ENCODE measurements at regions not wholly inside any gene's neighbourhood (a gene's known extent, or its start where the extent isn't known, plus 50 kb on each side); places are given as distances from the start of the nearest gene placed in this dataset.
"Not testable (repeated sequence)": the region's sequence is repeated elsewhere in the genome, so short reads cannot be mapped to it uniquely, and the experiment has no call there.

DNA sequence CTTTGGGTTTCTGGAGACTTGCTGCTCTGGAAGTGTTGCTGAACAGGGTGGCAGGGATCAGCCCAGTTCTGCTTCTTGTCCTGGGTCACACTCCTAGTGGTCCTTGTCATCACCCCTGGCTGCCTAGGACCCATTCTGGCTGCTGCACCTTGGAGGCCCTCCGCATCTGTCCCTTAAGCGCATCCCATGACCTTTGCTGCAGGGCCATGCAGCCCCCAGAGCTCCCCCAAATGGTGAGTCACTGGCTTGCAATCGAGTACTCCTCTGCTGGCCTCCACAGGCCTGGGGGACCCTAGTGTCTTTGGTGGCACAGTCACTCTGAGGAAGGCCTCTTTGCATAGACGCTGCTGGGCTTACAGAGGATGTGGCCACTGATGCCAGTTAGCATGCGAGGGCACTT is 188.5 kb downstream of the ASB1 start:
- Histone ChIP-seq H3K4me2 (ENCODE audit: low read depth, low read length, poor library complexity, severe bottlenecking) (no peak overlapping the region), H3K9me3 (ENCODE audit: insufficient read depth, low read length) (no peaks in the 10 kb centered on the region), H2AFZ (ENCODE audit: low read depth, low read length, severe bottlenecking) (no peak overlapping the region), H3F3A (ENCODE audit: insufficient read depth) (no peaks in the 10 kb centered on the region), H3K9ac (ENCODE audit: low read length) (no peak overlapping the region), H3K27me3 (ENCODE audit: low read length) (no peaks in the 10 kb centered on the region), H3K9me2 (replicated peaks; ENCODE audit: insufficient read depth, low read length) (no peaks in the 10 kb centered on the region), H3K36me3 (ENCODE audit: low read length) (no peaks in the 10 kb centered on the region), H4K20me1 (ENCODE audit: low read depth, low read length) (no peaks in the 10 kb centered on the region), H3K27ac (ENCODE audit: low read depth, low read length) (no peak overlapping the region), H3K4me3 (ENCODE audit: insufficient read depth, low read length, poor library complexity, severe bottlenecking) (no peak overlapping the region), H3K79me2 (ENCODE audit: insufficient read depth, low read length) (no peaks in the 10 kb centered on the region)
- TF ChIP-seq, protein P1, sequence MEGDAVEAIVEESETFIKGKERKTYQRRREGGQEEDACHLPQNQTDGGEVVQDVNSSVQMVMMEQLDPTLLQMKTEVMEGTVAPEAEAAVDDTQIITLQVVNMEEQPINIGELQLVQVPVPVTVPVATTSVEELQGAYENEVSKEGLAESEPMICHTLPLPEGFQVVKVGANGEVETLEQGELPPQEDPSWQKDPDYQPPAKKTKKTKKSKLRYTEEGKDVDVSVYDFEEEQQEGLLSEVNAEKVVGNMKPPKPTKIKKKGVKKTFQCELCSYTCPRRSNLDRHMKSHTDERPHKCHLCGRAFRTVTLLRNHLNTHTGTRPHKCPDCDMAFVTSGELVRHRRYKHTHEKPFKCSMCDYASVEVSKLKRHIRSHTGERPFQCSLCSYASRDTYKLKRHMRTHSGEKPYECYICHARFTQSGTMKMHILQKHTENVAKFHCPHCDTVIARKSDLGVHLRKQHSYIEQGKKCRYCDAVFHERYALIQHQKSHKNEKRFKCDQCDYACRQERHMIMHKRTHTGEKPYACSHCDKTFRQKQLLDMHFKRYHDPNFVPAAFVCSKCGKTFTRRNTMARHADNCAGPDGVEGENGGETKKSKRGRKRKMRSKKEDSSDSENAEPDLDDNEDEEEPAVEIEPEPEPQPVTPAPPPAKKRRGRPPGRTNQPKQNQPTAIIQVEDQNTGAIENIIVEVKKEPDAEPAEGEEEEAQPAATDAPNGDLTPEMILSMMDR (IDR thresholded peaks at IDR 0.05; ENCODE audit: insufficient read depth, low read length, poor library complexity, severe bottlenecking) = no peak
- TF ChIP-seq EZH2phosphoT487 (conservative IDR thresholded peaks at IDR 0.05; ENCODE audit: low read length) = no peak

DNA sequence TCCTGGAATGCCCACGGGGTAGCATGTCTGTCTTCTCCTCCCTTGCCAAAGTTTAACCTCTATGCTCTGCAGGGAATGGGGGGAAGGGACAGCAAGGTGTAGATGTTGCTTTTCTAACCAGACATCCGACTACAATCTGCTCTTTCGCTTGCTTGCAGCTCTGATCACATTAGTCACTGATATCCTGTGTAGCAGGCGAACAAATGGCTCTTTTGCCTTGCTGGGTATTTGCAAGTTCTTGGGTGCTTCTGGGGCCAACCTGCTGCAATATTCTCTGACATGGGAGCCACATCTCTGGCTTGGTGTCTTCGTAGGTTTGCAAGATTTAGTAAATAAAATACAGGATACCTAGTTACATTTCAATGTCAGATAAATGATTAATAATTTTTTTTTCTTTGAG is 190.0 kb downstream of the ASB1 start:
- no peak overlapping the region for H3K9ac ChIP-seq (ENCODE audit: low read length)
- no peak overlapping the region for H3K4me2 ChIP-seq (ENCODE audit: low read depth, low read length, poor library complexity, severe bottlenecking)
- no peaks in the 10 kb centered on the region for H3K36me3 ChIP-seq (ENCODE audit: low read length)
- no peaks in the 10 kb centered on the region for H3K9me3 ChIP-seq (ENCODE audit: insufficient read depth, low read length)
- no peak for TF ChIP-seq EZH2phosphoT487 (conservative IDR thresholded peaks at IDR 0.05; ENCODE audit: low read length)
- TF ChIP-seq, protein P1 (IDR thresholded peaks at IDR 0.05; ENCODE audit: insufficient read depth, low read length, poor library complexity, severe bottlenecking) = no peak
- H3K9me2 ChIP-seq (replicated peaks; ENCODE audit: insufficient read depth, low read length) = no peaks in the 10 kb centered on the region
- H3K27me3 ChIP-seq (ENCODE audit: low read length) = no peaks in the 10 kb centered on the region; the same call in 1 of the 2 replicates
- no peaks in the 10 kb centered on the region for H3K79me2 ChIP-seq (ENCODE audit: insufficient read depth, low read length)
- H4K20me1 ChIP-seq (ENCODE audit: low read depth, low read length) = no peaks in the 10 kb centered on the region
- H3K4me3 ChIP-seq (ENCODE audit: insufficient read depth, low read length, poor library complexity, severe bottlenecking) = no peak overlapping the region
- no peak overlapping the region for H3K27ac ChIP-seq (ENCODE audit: low read depth, low read length)
- no peaks in the 10 kb centered on the region for H3F3A ChIP-seq (ENCODE audit: insufficient read depth)
- no peak overlapping the region for H2AFZ ChIP-seq (ENCODE audit: low read depth, low read length, severe bottlenecking)

DNA sequence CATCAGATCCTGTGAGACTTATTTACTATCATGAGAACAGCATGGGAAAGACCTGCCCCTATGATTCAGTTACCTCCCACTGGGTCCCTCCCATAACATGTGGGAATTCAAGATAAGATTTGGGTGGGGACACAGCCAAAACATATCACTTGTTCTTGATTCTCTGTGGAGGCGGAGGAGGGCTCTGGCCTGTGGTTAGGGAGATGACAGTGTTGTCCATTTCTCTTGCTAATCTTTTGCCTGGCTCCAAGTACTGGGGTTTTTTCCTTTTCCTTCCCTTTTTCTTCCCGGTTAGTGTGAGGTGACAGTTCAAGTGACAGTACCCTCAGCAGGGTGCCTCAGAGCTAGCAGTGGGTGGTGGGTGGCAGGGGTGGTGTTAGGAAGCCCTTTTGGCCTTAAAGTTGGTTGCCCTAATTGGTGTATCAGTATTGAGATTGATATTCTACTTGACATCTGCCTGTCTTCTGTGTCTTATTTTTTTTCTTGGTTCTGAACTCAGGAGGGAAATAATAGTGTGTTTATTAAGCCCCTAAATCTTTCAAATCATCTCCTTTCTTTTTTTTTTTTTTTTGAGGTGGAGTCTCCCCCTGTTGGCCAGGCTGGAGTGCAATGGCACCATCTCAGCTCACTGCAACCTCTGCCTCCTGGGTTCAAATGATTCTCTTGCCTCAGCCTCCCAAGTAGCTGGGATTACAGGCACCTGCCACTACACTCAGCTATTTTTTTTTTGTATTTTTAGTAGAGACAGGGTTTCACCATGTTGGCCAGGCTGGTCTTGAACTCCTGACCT is 192.0 kb downstream of the ASB1 start:
- H3K4me2 ChIP-seq (ENCODE audit: low read depth, low read length, poor library complexity, severe bottlenecking); H3K27ac ChIP-seq (ENCODE audit: low read depth, low read length); H3K36me3 ChIP-seq (ENCODE audit: low read length); H4K20me1 ChIP-seq (ENCODE audit: low read depth, low read length); H3K4me3 ChIP-seq (ENCODE audit: insufficient read depth, low read length, poor library complexity, severe bottlenecking); H3K9me3 ChIP-seq (ENCODE audit: insufficient read depth, low read length); H3F3A ChIP-seq (ENCODE audit: insufficient read depth); H2AFZ ChIP-seq (ENCODE audit: low read depth, low read length, severe bottlenecking); H3K27me3 ChIP-seq (ENCODE audit: low read length); H3K79me2 ChIP-seq (ENCODE audit: insufficient read depth, low read length); H3K9ac ChIP-seq (ENCODE audit: low read length); H3K9me2 ChIP-seq (replicated peaks; ENCODE audit: insufficient read depth, low read length): not testable (repeated sequence)

DNA sequence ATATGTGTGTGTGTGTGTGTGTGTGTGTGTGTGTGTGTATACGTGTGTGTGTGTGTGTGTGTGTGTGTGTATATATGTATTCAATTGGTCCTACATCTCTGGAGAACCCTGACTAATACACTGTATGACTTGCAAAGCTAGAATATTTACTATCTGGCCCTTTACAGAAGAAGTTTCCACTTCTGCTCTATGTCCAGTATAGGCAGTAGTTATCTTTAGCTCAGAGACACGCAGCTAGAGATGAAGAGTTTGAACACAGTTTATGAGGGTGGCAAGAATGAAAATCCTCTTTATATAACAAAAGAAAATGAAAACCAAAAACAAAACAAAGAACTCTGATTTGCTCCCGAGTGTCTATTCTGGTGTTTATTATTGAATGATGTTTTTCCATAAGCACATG is 201.2 kb downstream of the ASB1 start:
- Histone ChIP-seq H3K27ac (ENCODE audit: low read depth, low read length) (no peak overlapping the region), H3K4me2 (ENCODE audit: low read depth, low read length, poor library complexity, severe bottlenecking) (no peak overlapping the region), H2AFZ (ENCODE audit: low read depth, low read length, severe bottlenecking) (no peak overlapping the region), H3K36me3 (ENCODE audit: low read length) (no peaks in the 10 kb centered on the region), H3K27me3 (ENCODE audit: low read length) (no peaks in the 10 kb centered on the region), H3K9ac (ENCODE audit: low read length) (no peak overlapping the region), H4K20me1 (ENCODE audit: low read depth, low read length) (no peaks in the 10 kb centered on the region), H3K79me2 (ENCODE audit: insufficient read depth, low read length) (no peaks in the 10 kb centered on the region), H3K9me3 (ENCODE audit: insufficient read depth, low read length) (no peaks in the 10 kb centered on the region), H3K4me3 (ENCODE audit: insufficient read depth, low read length, poor library complexity, severe bottlenecking) (no peak overlapping the region), H3F3A (ENCODE audit: insufficient read depth) (no peaks in the 10 kb centered on the region), H3K9me2 (replicated peaks; ENCODE audit: insufficient read depth, low read length) (no peaks in the 10 kb centered on the region)
- TF ChIP-seq, protein P1 (IDR thresholded peaks at IDR 0.05; ENCODE audit: insufficient read depth, low read length, poor library complexity, severe bottlenecking) = no peak
- no peak for TF ChIP-seq EZH2phosphoT487 (conservative IDR thresholded peaks at IDR 0.05; ENCODE audit: low read length)
